Heart right ventricle (tissue), 16 donors: ENCODE measurements at regions not wholly inside any gene's neighbourhood (a gene's known extent, or its start where the extent isn't known, plus 50 kb on each side); places are given as distances from the start of the nearest gene placed in this dataset.

Source experiments
- ATAC-seq, 8 donors: fragments of 200-7000 bp; cut with Tn5 transposase; one replicate each; pipeline ENCODE4 v1.9.1; 2020; ENCODE audit warnings: mild to moderate bottlenecking in 8 of 8, moderate library complexity in 8 of 8, moderate number of reproducible peaks in 1 of 8
- DNase-seq, 2 donors: peaks; one replicate each; pipeline ENCODE4 v3.0.0-alpha.2; 2020
- H3K27ac ChIP-seq, 10 donors: fragments of 200-600 bp; sonication (generic) in 2 of 10; one replicate each; pipeline versions ENCODE4 v1.5.0 to v1.8.0; 2020 to 2022; ENCODE audit warnings: mild to moderate bottlenecking in 3 of 10
- H3K27me3 ChIP-seq, 7 donors: fragments of 200-600 bp; one replicate each; pipeline ENCODE4 v1.8.0; 2021 to 2022; ENCODE audit warnings: mild to moderate bottlenecking in 2 of 7
- H3K36me3 ChIP-seq, 9 donors: fragments of 200-600 bp; sonication (generic) in 1 of 9; one replicate each; pipeline versions ENCODE4 v1.5.0 to v1.8.0; 2020 to 2022; ENCODE audit warnings: mild to moderate bottlenecking in 2 of 9
- H3K4me1 ChIP-seq, 9 donors: fragments of 200-600 bp; sonication (generic) in 1 of 9; one replicate each; pipeline versions ENCODE4 v1.5.0 to v1.8.0; 2020 to 2022; ENCODE audit warnings: mild to moderate bottlenecking in 4 of 9
- H3K4me3 ChIP-seq, 10 donors: fragments of 200-600 bp; sonication (generic) in 2 of 10; one replicate each; pipeline versions ENCODE4 v1.5.0 to v1.8.0; 2020 to 2022; ENCODE audit warnings: mild to moderate bottlenecking in 7 of 10, moderate library complexity in 2 of 10
- H3K9me3 ChIP-seq, 11 donors: fragments of 200-600 bp in 10 of 11; sonication (generic) in 2 of 11; one replicate each; pipeline versions ENCODE4 v1.5.0 to v1.8.0; 2013 to 2022; ENCODE audit warnings: mild to moderate bottlenecking in 2 of 11, control low read depth in 1 of 11, moderate library complexity in 1 of 11
- CTCF ChIP-seq, 9 donors: fragments of 200-600 bp; sonication (generic) in 2 of 9; IDR thresholded peaks; one replicate each; pipeline versions ENCODE4 v1.5.0 to v1.8.0; 2021 to 2022; ENCODE audit warnings: antibody characterized with exemption in 9 of 9, mild to moderate bottlenecking in 5 of 9, moderate library complexity in 1 of 9
- WGBS, 2 donors: extraction: QIAGEN DNeasy Blood & Tissue Kit; methylation state at CpG; one replicate each; pipeline ENCODE4 v1.1.7; 2013; ENCODE audit warnings: inconsistent platforms in 1 of 2; 5-methylcytosine and 5-hydroxymethylcytosine counted together
- intact Hi-C, 10 donors: fragments of 100-400 bp; cut with DNase I; formaldehyde crosslinking; loops; one replicate each; pipeline versions ENCODE4 v1.11.1 to v1.14.2; 2022
- donor health status: Arrhythmogenic right ventricular cardiomyopathy.
- donor health status: ischemic (EF 13 %, LVEDD 7.1; RV severe dilation, severe dysfunction).
- donor health status: healthy with polysubstance abuse.
- donor health status: DM: no; HTN: yes; CAD: no.
- donor health status: DM: no; HTN: no; CAD: no.
- donor health status: ischemic (EF 25% LVEDD 6.9; RV normal size, moderate dysfunction).
- donor health status: ischemic (EF 25% LVEDD 5.7; RV mildly dilated, moderate dysfunction).
- donor health status: healthy.
- donor health status: DM: yes; HTN: yes; CAD: no.
- donor health status: Ischemic cardiomyopathy.
- donor health status: ischemic (EF 35%, LVEDD 5.7; RV mildly dilated, moderate dysfunction).
- donor health status: nonischemic (EF 11% LVEDD 7.7; RV severe dilation, severe dysfunction).
- donor health status: DM: yes; HTN: yes; CAD: no.
- donor health status: PGD.
- donor health status: ischemic (EF 29% LVEDD 5.4; RV normal size, mild dysfunction).
- donor health status: nonischemic (EF 23%, LVEDD 6.1; RV moderate dilation, normal function).

- H3K27me3 ChIP-seq = no peaks in the 10 kb centered on the region
- intact Hi-C loops = no loop called here
- H3K36me3 ChIP-seq = no peaks in the 10 kb centered on the region
- WGBS, 2 donors = 84 to 90% methylated on average over 1 of the region's 1 CpG
- DNase-seq (no peak), ATAC-seq (no peak)
- no peak overlapping the region for H3K4me3 ChIP-seq
- no peaks in the 10 kb centered on the region for H3K9me3 ChIP-seq
- no peak overlapping the region for H3K27ac ChIP-seq
- H3K4me1 ChIP-seq = no peaks in the 10 kb centered on the region
- TF ChIP-seq CTCF (IDR thresholded peaks at IDR 0.05) = no peak
Observed at GRCh38 chr4:22216278-22216677, 267.7 kb upstream of the KCNIP4 start.

DNA sequence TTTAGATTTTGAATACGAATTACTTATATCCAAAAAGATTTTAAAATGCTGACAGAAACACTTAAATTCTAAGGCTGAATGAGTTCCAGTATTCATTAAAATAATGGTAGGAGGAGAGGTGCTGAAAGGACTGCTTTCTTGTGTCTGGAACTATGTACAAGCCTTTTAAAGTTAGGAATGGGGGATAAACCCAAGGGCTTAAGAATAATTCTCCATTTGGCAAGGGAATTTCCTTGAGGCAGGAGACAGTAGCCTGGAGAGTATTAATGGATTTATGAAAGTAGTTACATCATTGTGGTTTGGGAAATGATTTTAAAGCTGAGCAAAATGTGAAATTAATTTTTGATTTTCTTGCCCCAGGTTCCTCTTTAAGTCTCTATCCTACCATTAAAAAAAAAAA is 266.5 kb upstream of the KCNIP4 start:
- no peak for DNase-seq
- 54 to 74% methylated on average over 1 of the region's 1 CpG for WGBS, 2 donors
- Histone ChIP-seq H3K9me3 (no peaks in the 10 kb centered on the region), H3K27ac (no peak overlapping the region), H3K4me3 (no peak overlapping the region), H3K27me3 (no peaks in the 10 kb centered on the region), H3K36me3 (no peaks in the 10 kb centered on the region), H3K4me1 (no peaks in the 10 kb centered on the region)
- TF ChIP-seq CTCF (IDR thresholded peaks at IDR 0.05) = no peak
- ATAC-seq = no peak
- intact Hi-C loops = no loop called here

DNA sequence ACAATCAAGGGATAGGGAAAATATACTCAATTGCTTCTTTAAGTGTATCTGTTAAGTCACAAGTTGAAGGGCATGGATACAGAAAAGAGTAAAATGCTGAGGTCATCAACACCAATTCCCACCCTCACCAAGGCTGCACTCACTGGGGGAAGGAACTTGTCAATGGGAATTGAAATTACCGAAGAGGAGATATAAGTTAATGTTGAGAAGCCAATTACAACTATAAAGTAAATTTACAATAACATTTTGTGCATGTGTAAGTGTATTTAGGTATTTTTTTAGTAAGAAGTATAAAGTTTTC is 255.1 kb upstream of the KCNIP4 start:
- no peaks in the 10 kb centered on the region for H3K9me3 ChIP-seq
- H3K4me1 ChIP-seq = no peaks in the 10 kb centered on the region
- no peak for ATAC-seq
- 80 to 81% methylated on average over 1 of the region's 1 CpG for WGBS, 2 donors
- no peak overlapping the region for H3K27ac ChIP-seq
- H3K27me3 ChIP-seq = no peaks in the 10 kb centered on the region
- H3K36me3 ChIP-seq = no peaks in the 10 kb centered on the region
- no peak for DNase-seq
- H3K4me3 ChIP-seq = no peak overlapping the region
- intact Hi-C loops = no loop called here
- no peak for TF ChIP-seq CTCF (IDR thresholded peaks at IDR 0.05)

- Histone ChIP-seq H3K27me3 (no peaks in the 10 kb centered on the region), H3K4me1 (no peaks in the 10 kb centered on the region), H3K4me3 (no peak overlapping the region), H3K9me3 (no peaks in the 10 kb centered on the region), H3K36me3 (no peaks in the 10 kb centered on the region), H3K27ac (no peak overlapping the region)
- ATAC-seq (no peak), DNase-seq (no peak)
- 73% methylated on average over 6 of the region's 6 CpGs for WGBS, 2 donors
- intact Hi-C loops = no loop called here
- TF ChIP-seq CTCF (IDR thresholded peaks at IDR 0.05) = no peak
Observed at GRCh38 chr4:22202975-22203710, 254.6 kb upstream of the KCNIP4 start.
